NB4 (cell line): ENCODE measurements at regions not wholly inside any gene's neighbourhood (a gene's known extent, or its start where the extent isn't known, plus 50 kb on each side); places are given as distances from the start of the nearest gene placed in this dataset.

ENCODE experiments used
- DNase-seq: peaks from one replicate; pipeline ENCODE4 v3.0.0; 2010; ENCODE audit warnings: low read depth
- H3K4me3 ChIP-seq: one replicate; pipeline ENCODE4 v1.5.1; 2011; ENCODE audit warnings: mild to moderate bottlenecking, low read depth, low read length, moderate library complexity
- CTCF ChIP-seq: IDR thresholded peaks from one replicate; pipeline ENCODE4 v1.5.1; 2012; ENCODE audit warnings: low read depth, low read length
- MAX ChIP-seq: IDR thresholded peaks from 2 replicates; pipeline ENCODE4 v1.6.1; 2011; ENCODE audit warnings: low read depth, low read length
- MYC ChIP-seq: IDR thresholded peaks from 2 replicates; pipeline ENCODE4 v1.6.1; 2011; ENCODE audit warnings: low read depth, low read length
- POLR2A ChIP-seq: IDR thresholded peaks from 2 replicates; pipeline ENCODE4 v1.6.1; 2011; ENCODE audit warnings: mild to moderate bottlenecking; ENCODE audit not compliant: insufficient read length; ENCODE audit errors: extremely low read depth

- no peak for TF ChIP-seq MAX
- TF ChIP-seq MYC = no peak
- TF ChIP-seq CTCF = no peak
- no peak for TF ChIP-seq POLR2A
- no peak overlapping the region for H3K4me3 ChIP-seq
- no peak for DNase-seq
Observed at GRCh38 chr11:69396948-69397307, 84.5 kb upstream of the LINC01488 start.

- TF ChIP-seq CTCF = no peak
- no peak for TF ChIP-seq MAX
- TF ChIP-seq MYC = no peak
- no peak for TF ChIP-seq POLR2A
- no peak for DNase-seq
- H3K4me3 ChIP-seq = no peak overlapping the region
Observed at GRCh38 chr11:69397732-69398131, 83.7 kb upstream of the LINC01488 start.

- peak; percentile 73 for DNase-seq
Observed at GRCh38 chr11:69398529-69399492, 82.7 kb upstream of the LINC01488 start.

GRCh38 chr11:69400140-69400539 lies 81.3 kb upstream of the LINC01488 start:
- DNase-seq = no peak
- no peak overlapping the region for H3K4me3 ChIP-seq
- TF ChIP-seq MYC (no peak), MAX (no peak), CTCF (no peak), POLR2A (no peak)

More at GRCh38 chr11:69398529-69399492, 82.7 kb upstream of the LINC01488 start:
- H3K4me3 ChIP-seq = no peak overlapping the region
- no peak for TF ChIP-seq CTCF
- no peak for TF ChIP-seq POLR2A
- TF ChIP-seq MAX = no peak
- no peak for TF ChIP-seq MYC

GRCh38 chr11:69400771-69401590 lies 80.5 kb upstream of the LINC01488 start:
- DNase-seq = peak; percentile 50
- H3K4me3 ChIP-seq = peak overlapping the region; percentile 4
- no peak for TF ChIP-seq MAX
- no peak for TF ChIP-seq CTCF
- TF ChIP-seq MYC = no peak
- TF ChIP-seq POLR2A = no peak
